ENCODE measurements at regions not wholly inside any gene's neighbourhood (a gene's known extent, or its start where the extent isn't known, plus 50 kb on each side); places are given as distances from the start of the nearest gene placed in this dataset.
"Not testable (repeated sequence)": the region's sequence is repeated elsewhere in the genome, so short reads cannot be mapped to it uniquely, and the experiment has no call there.

DNA sequence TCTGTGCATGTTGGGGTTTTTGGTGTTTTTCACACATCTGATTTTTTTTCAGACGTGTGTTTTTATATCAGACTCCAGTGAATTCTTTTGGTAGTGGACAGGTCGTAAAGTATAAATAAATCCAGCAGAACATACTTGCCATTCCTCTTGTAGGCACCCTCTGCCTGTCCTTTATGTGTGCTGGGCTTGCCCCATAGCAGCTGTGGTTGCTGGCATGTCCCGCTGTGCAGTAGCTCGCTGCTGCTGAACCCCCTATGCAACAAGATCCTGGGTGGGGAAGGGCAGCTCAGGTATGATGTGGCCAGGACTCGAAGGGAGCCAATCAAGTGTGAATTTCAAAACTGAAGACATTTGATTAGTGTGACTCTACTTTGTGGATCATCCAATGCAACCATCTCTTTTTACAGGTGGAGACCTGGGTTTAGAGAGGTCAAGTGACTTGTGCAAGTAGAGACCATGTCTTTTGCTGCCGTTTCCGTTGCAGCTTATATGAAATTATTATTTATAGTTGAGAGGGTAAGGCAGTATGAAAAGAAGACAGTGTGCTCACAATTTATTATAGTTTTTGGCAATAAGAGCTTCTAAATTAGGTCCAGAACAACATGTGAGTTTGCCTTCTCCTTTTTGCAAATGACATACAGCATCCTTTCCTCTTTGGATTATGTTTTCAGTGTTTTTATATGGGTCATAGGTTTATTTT is 350.8 kb upstream of the C2CD4B start:
- CTCF ChIA-PET: no interaction called here
- Histone ChIP-seq H3K27me3 (ENCODE audit: control insufficient read depth, insufficient read depth, low read length) (no peaks in the 10 kb centered on the region), H3K27ac (ENCODE audit: low read depth, low read length) (no peak overlapping the region), H3K4me3 (ENCODE audit: low read depth, low read length) (no peak overlapping the region), H3K9me3 (ENCODE audit: control insufficient read depth, insufficient read depth, low read length) (no peaks in the 10 kb centered on the region)
- POLR2A ChIA-PET: no interaction called here
- DNase-seq (ENCODE audit: low read depth, low spot score): no peak
- TF ChIP-seq, protein P1, sequence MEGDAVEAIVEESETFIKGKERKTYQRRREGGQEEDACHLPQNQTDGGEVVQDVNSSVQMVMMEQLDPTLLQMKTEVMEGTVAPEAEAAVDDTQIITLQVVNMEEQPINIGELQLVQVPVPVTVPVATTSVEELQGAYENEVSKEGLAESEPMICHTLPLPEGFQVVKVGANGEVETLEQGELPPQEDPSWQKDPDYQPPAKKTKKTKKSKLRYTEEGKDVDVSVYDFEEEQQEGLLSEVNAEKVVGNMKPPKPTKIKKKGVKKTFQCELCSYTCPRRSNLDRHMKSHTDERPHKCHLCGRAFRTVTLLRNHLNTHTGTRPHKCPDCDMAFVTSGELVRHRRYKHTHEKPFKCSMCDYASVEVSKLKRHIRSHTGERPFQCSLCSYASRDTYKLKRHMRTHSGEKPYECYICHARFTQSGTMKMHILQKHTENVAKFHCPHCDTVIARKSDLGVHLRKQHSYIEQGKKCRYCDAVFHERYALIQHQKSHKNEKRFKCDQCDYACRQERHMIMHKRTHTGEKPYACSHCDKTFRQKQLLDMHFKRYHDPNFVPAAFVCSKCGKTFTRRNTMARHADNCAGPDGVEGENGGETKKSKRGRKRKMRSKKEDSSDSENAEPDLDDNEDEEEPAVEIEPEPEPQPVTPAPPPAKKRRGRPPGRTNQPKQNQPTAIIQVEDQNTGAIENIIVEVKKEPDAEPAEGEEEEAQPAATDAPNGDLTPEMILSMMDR (IDR thresholded peaks at IDR 0.05; ENCODE audit: low read depth, low read length): no peak

- H3K27ac ChIP-seq (ENCODE audit: low read depth, low read length): no peak overlapping the region
- POLR2A ChIA-PET: no interaction called here
- H3K27me3 ChIP-seq (ENCODE audit: control insufficient read depth, insufficient read depth, low read length): no peaks in the 10 kb centered on the region
- H3K4me3 ChIP-seq (ENCODE audit: low read depth, low read length): no peak overlapping the region
- no peaks in the 10 kb centered on the region for H3K9me3 ChIP-seq (ENCODE audit: control insufficient read depth, insufficient read depth, low read length)
- CTCF ChIA-PET: no interaction called here
- TF ChIP-seq, protein P1 (IDR thresholded peaks at IDR 0.05; ENCODE audit: low read depth, low read length): no peak
- DNase-seq (ENCODE audit: low read depth, low spot score): no peak
Observed at GRCh38 chr15:62517541-62517940, 352.5 kb upstream of the C2CD4B start.

GRCh38 chr15:62518666-62519065 is 353.6 kb upstream of the C2CD4B start:
- H3K27me3 ChIP-seq (ENCODE audit: control insufficient read depth, insufficient read depth, low read length); DNase-seq (ENCODE audit: low read depth, low spot score); H3K9me3 ChIP-seq (ENCODE audit: control insufficient read depth, insufficient read depth, low read length); H3K4me3 ChIP-seq (ENCODE audit: low read depth, low read length); H3K27ac ChIP-seq (ENCODE audit: low read depth, low read length); CTCF ChIA-PET; POLR2A ChIA-PET: not testable (repeated sequence)

DNA sequence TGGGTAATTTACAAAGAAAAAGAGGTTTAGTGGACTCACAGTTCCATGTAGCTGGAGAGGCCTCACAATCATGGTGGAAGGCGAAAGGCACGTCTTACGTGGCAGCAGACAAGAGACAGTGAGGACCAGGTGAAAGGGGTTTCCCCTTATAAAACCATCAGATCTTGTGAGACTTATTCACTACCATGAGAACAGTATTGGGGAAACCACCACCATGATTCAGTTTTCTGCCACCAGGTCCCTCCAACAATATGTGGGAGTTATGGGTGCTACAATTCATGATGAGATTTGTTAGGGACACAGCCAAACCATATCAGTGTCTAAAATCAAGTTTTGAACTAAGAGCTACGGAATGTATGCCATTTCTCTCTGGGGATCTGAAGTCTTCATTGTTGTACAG is 354.8 kb upstream of the C2CD4B start:
- Histone ChIP-seq H3K9me3 (ENCODE audit: control insufficient read depth, insufficient read depth, low read length) (no peaks in the 10 kb centered on the region), H3K27ac (ENCODE audit: low read depth, low read length) (no peak overlapping the region), H3K27me3 (ENCODE audit: control insufficient read depth, insufficient read depth, low read length) (no peaks in the 10 kb centered on the region), H3K4me3 (ENCODE audit: low read depth, low read length) (no peak overlapping the region)
- DNase-seq (ENCODE audit: low read depth, low spot score): no peak
- ChIA-PET CTCF (no interaction called here), POLR2A (no interaction called here)
- TF ChIP-seq, protein P1 (IDR thresholded peaks at IDR 0.05; ENCODE audit: low read depth, low read length): no peak

DNA sequence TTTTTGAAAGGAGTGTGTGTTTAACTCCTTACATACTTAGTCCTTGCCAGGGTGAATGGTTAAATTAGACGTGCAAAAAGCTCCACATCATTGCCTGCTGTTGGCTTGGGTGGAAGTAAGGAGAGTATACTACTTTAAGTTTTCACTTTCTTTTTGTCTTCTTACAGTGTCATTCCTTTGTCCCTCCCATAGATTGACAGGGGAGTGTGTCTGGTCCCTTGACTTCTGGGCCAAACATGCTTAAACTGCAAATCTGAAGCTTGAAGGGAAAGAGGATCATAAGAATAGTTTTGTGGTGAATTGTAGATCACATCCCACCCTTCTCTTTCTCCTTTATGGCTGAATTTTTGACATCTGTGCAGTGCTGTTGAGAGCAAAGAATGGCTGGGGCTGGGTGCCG is 355.8 kb upstream of the C2CD4B start:
- H3K27ac ChIP-seq (ENCODE audit: low read depth, low read length): no peak overlapping the region
- ChIA-PET CTCF (no interaction called here), POLR2A (no interaction called here)

More for the DNA sequence above, 355.8 kb upstream of the C2CD4B start:
- Histone ChIP-seq H3K9me3 (ENCODE audit: control insufficient read depth, insufficient read depth, low read length) (no peaks in the 10 kb centered on the region), H3K27me3 (ENCODE audit: control insufficient read depth, insufficient read depth, low read length) (no peaks in the 10 kb centered on the region), H3K4me3 (ENCODE audit: low read depth, low read length) (no peak overlapping the region)
- TF ChIP-seq, protein P1 (IDR thresholded peaks at IDR 0.05; ENCODE audit: low read depth, low read length): no peak
- DNase-seq (ENCODE audit: low read depth, low spot score): no peak

Measured in AG04450 (cell line).